Activated T-cell treated with anti-CD3 and anti-CD28 coated beads for 24 hours (primary cell): ENCODE measurements at regions not wholly inside any gene's neighbourhood (a gene's known extent, or its start where the extent isn't known, plus 50 kb on each side); places are given as distances from the start of the nearest gene placed in this dataset.

Source experiments
- DNase-seq: peaks from one replicate; pipeline ENCODE4 v3.0.0-alpha.2; 2020; ENCODE audit warnings: low read depth

DNA sequence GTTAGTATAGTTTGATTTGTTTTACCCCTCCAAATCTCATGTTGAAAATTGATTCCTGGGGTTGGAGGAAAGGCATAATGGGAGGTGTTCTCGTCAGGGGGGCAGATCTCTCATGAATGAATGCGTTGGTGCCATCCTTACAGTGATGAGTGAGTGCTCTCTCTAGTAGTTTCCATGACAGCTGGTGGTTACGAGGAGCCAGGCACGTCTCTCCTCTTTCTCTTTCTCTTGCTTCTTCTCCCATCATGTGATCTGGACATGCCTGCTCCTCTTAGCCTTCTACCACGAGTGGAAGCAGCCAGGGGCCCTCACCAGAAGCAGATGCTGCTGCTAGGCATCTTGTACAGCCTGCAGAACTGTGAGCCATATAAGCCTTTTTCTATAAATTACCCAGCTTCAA lies 454.1 kb downstream of the EFNA5 start:
- no peak for DNase-seq

DNA sequence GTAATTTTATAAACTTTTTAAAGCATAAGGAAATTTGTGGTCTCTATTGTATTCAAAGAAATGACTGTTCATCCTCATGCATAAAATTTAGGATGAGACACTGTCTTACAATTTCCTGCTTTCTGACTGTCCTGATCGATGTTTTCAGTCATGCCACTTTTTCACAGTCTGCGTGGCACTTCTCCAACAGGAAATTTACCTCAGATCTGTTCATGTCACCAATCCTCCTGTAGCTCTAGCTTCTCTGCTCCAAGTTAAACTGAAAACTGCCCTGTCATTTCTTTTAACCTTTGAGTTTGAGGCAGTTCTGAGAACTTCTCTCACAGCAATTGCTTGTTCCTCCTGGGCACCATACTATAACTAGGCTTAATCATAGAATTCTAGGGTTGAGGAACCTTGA lies 455.1 kb downstream of the EFNA5 start:
- no peak for DNase-seq

DNA sequence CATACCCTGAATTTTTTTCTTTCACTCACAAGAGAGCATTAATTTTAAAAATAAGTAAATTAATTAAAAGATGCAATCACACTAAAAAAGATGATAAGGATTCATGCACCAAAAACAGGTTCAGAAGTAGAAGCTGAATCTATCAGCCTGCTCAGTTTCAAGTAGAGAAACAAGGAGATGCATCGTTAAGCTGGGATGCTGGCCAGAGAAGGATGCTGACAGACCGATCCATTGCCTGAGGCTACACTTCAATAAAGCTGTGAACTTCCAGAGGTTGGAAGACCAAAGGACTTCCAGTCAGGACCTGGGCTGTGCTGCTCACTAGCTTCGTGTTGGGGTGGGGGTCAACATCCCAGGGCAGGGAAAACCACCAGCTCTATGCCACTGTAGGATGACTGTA lies 457.7 kb downstream of the EFNA5 start:
- no peak for DNase-seq

DNA sequence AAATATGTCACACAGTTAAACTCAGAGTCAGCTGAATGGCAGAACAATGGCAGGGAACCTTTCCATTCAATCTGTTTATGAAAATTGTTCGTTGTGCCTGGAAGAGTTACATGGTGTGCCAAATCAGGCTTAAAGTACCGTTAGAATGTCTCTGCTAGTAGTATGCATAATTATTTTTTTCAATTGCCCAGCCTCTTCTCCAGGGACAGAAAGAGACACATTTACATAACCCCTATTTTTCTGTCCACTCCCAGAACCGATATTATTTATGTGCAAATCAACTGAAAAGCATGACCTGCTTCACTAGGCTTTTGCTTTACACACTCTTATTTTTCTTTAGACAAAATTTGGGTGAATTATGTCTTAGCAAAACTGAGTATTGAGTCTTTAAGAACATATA lies 459.1 kb downstream of the EFNA5 start:
- DNase-seq: no peak

DNA sequence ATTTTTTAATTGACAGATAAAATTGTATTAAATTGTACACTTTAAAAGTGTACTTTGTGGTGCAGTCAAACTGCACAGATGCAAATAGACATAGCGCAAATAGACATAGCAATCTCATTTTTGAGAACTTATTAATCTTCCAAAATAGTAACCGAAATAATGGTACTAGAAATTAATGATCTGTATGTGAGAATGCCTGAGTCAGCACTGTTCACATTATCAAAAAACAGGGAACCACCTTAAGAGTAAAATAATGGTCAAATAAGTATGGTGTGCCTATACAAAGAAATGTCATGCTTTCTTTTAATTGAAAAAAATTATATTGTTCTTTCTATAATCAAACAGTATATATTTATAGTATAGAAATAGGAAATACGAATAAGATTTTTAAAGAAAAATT lies 461.9 kb downstream of the EFNA5 start:
- DNase-seq: no peak

DNA sequence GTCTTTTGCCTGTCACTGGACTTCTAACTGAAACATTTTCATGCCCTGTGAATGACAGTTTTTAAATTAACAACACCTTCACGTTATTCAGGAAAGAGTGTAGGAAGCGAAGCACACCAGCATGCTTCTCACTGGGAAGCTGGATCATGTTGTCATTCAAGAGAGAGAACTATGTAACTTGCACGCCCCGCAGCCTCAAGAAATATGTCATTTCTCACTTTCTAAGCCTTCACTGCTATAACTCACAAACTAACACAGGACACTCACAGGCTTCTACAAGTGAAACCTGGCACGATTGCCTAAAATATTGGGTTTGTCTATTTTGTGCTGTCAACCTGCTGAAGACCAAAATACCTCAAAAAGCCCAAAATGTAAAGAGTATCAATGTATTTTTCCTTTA lies 466.3 kb downstream of the EFNA5 start:
- no peak for DNase-seq

DNA sequence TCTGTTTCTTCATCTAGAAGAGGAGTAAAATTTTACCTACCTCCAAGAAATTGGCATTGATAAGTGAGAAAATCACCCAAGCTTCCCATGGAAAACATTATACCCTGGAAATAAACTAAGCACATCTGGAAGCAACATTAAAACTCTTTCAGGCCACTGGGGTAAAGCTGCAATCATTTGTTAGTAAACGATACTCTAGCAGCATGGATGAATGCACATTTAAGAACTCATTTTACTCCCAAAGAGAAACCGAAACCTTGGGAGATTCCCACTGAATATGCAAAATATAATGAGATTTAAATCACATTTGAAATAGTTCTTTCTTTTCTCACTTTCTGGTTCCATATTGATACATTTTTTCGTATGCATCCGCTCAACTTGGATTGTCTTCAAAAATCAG lies 467.5 kb downstream of the EFNA5 start:
- DNase-seq: no peak

DNA sequence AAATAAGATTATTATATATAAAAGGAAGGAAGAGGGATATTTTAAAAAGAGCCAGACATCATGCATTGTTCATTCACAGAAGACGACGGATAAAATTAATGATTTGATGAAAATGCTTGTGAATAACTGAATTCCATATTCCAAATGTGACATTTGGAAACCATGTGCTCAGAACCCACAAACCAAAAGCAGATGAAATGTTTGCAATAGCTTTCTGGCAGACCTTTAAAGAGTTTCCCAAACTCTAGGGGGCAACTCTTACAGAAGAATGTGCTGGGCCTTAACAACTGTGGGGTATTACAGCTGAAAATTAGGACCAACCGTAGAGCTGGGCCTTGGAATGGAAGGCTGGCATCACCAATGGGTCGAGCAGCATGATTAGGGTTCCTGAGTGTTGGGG lies 471.0 kb downstream of the EFNA5 start:
- no peak for DNase-seq

DNA sequence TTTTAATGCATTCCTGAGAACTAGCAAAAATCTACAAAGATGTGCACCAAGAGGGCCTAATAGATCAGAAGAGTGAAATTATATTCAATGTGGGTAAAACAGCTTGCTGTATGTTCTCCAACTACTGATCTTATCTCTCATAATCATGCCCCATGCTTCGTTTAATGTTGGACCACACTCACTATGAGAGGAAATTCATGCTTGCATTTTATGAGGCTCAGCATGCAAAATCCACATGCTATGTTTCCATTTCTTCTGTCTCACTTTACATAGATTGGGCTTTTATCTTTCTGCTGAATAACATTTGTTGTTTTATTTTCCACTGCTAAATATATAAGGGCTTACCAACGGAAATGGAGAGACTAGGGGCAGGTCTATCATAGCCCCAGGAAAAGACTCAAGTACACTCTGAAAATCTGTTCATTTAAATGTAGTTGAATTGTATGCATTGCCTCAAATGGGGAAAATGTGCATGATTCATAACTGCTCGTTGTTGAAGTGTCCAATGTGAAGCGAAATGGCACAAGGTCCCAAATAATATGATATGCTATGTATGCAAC lies 474.2 kb downstream of the EFNA5 start:
- no peak for DNase-seq

DNA sequence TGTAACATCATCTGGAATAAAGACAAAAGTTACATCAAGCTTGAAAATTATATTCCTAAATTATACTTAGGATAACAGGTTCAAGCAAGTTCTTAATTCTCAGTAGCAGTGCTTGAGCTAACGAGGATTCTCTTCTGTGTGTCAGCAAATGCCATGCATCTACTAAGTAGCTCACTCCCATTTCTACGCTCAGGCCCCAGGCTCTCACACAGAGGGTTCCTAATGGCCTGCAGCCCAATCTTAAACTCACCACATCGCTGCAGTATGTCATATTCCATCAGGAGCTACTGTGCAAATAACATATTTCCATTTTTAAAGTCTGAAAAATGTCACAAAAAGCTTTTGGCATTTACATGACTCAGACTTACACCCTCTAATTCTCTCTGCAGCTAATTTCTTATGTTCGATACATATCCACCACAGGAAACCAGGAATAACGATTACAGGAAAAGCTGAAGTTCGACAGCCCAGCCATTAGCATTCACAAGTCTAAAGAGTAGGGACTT lies 474.8 kb downstream of the EFNA5 start:
- DNase-seq: no peak

DNA sequence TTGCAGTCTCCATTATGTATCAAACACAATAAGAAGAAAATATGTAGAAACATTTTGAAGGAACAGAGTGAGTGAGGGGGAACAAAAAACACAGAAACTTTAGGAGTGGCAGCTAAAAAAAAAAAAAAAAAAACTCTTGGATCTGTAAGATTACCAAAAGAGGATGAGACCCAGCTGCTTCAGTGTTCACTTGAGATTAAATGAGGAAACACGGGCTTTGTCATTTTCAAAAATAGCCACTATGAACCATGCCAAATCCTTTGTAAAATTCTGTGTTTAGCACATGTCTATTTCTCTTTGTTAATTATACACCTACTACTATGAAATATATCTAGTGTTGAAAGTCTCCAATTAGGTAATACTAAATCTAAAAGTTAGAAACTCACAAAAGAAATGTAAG lies 485.9 kb downstream of the EFNA5 start:
- no peak for DNase-seq

DNA sequence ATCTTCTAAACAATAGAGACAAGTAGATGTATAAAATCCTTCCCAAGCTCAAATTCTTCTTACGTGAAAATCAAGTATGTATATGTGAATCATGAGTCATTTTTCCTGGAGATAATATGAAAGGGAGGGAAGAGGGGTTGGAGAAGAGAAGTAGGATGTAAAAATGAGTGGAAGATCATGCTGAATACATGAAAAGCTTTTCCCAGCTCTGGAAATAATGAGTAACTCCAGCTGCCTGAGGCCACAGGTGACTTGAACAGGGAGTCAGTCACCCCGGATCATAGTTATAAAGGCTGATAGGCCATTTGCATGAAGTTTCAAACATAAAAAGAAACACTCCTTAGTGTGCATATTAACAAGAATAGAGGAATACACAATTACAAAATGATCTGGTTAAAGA lies 486.7 kb downstream of the EFNA5 start:
- DNase-seq: no peak

DNA sequence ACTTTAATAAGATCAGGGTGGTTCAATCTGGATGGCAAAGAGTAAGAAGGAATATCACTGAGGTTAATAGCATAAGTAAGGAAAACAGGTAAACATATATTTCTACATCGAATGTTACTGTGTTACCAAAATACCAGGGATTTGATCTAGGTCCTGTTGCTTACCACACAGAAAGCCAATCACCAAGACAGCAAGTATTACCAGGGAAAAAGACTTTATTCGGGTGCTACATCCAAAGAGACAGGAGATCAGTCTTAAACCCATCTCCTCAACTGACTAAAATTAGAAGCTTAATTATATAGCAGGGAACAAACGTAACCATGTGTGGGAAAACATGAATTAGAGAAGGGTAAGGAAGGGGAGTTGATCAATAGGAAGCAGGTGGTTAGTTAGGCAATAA lies 500.1 kb downstream of the EFNA5 start:
- no peak for DNase-seq

DNA sequence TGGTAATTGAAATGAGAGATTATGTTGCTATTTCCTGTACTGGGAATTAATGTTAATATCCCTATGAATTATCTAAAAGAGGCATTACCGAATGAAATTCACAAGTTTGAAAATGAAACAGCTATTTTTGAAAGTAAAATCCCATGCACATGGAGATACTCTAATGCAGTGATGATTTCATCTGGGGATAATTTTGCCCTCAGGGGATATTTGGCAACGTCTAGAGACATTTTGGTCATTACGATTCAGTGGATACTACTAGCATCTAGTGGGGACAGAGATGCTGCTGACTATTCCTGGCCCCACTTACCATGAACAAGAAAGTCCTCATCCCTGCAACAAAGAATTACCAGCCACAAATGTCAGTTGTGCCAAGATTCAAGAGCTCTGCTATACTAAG lies 500.9 kb downstream of the EFNA5 start:
- no peak for DNase-seq

DNA sequence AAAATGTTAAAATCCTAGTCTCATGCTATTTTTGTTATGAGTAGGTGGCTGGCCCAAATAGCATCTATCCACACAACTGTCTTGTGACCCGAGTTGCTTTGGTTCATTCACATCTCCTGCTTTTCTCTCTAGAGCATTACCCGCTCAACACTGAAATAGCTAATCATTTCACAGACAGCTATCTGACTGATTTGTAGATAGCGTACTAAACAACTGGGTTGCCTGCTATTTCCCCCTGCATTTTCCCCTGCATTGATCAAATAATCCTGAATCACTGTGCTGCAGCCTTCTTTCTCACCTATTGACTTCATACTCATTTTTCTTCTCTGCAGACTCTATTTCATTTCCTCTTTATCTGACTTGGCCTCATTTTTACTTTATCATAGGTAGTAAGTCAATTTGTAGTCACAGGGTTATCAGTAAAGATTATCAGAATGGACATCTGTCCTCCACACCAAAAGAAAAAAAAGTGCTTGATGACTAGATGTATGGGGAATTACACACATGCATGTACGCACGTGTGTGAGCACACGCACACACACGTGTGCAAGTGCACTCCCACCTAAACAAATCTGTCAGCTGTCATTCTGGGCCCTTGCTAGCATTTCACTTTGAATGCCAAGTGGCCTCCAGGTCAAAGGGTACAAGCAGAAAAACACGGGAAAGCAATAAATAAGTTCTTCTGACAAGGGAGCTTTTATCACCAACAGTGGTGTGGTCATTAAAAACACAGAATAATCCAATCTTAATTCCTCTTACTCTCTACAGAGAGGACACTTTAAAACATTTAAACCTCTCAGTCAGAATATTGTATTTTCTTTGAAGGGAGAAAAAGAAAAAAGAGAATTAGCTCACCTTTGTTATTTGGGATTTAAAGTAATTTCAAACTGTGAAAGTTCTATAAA lies 501.6 kb downstream of the EFNA5 start:
- no peak for DNase-seq

DNA sequence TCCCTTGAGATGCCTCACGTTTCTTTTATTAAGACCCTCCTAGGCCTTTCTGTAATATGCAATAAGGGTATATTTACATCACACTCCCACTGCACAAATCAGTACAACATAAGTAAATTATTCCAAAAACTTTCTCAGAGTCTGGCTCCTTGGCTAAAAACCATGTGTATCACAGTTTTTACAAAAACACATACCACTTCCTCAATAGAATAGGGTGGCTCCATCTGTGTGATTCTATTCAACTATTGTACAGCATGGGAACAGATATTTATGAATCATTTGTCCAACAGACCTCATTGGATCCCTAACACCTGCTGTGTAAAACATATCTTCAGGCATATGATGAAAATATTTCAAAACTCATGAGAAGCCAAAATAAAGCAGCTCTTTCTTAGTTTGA lies 502.7 kb downstream of the EFNA5 start:
- no peak for DNase-seq

DNA sequence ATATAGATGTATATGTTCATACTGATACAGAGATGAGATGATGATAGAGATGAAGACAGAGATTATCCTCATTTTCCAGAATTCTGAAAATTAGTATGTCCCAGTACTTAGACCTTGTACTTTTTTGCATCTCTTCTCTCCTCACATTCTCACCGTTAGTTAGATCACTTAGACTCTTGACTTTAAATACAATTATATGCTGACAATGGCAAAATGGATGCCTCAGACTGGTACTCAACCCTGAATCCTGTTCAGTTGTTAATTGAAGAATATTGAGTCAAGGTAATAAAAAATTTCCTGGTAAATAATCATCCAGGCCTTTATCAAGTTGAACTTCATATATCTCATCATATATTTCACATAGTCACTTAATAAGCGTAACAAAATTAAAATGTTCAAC lies 505.4 kb downstream of the EFNA5 start:
- DNase-seq: no peak

DNA sequence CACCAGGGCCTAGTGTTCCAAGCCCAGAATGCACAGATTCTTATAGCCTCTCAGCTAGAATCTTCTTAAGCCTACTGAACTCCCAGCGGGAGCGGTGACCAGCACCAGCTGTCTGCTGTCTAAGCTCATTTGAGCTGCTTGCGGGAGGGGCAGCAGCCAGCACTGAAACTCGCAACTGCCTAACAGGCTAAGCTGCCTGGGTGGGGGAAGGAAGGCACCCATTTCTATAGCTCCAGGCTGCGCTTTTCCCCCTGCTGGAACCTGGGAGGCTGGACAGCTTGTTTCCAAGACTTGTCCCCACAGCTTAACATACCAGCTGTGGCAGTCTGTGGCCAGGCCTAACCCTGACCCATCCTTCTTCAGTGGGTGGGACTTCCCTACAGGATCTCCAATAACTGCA lies 512.9 kb downstream of the EFNA5 start:
- no peak for DNase-seq

DNA sequence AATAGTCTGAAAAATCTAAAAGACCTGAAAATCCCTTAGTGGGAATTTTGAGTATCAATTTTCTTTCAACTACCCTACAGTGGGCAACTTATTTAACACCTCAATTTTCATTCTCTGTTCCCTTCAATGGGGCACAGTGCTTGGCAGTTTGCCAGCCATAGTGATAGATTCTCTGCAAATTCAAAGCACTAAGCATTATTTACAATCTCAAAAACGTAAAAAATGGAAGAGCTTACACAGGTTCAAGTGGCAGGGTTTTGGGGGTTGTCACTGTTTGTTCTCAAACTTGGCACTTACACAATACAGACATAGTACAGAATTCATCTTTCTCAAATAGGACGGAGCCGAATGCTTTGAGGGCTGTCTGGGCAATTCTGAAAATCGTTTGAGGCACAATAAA lies 515.0 kb downstream of the EFNA5 start:
- no peak for DNase-seq

DNA sequence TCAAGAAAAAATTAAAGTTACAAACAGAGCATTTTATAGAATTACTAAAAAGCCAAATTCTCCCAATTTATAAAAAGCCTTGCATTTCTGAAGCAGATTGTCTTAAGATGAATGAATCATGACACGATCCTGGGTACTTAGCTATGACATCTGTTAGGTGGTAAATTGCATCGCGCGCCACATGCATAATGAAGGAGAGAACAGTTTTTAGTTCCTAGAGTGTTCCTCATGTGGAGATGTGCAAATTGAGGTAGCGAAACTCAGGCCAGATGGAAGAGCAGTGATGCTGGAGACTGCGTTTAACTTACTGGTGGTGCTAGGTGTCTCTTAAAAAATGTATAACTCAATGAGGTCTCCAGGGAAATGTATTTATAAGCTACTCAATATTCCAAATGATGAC lies 516.1 kb downstream of the EFNA5 start:
- DNase-seq: no peak

DNA sequence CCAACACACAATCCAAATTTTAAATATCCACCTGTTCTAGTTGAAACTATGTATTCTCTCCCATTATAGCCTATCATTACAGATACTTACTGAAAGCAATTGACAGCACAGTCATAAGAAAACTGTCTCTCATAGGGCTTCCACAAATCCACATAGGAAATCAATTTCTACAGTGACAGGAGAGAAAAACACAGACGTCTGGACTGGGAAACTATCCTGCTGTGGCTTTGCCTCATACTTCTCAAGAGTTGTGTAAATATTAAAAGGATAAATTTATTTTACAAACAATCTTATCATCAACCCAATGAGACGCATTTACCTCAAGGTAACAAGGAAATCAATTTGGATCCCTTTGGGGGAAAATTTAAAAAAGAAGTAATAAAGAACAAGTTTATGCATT lies 517.5 kb downstream of the EFNA5 start:
- DNase-seq: no peak

DNA sequence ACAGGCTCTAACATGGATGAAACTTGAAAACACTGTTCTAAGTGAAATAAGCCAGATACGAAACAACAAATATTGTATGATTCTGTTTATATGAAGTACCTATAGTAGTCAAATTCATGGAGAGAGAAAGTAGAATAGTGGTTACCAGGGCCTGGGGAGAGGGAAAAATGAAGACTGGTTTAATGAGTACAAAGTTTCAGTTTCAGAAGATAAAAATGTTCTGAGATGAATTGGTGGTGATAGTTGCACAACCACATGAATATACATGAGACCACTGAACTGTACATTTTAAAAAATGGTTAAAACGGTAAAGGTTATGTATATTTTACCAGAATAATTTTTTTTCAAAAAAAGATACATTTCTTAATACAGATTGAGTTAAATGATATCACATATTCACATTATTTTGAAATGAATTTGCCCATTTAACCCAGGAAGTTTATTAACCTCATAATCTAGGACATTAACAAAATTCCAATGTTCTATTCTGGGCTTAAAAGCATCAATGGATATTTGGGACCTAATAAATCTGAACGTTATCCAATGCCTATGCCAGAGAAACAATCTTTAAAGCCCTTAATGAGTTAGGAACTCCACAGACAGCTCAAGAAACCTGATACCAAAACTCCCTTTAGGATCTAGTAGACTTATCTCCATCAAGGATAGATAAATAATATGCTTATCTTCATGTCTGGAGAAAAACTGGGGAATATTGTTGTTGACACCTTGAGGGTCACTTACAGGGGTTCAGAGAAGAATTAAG lies 521.3 kb downstream of the EFNA5 start:
- DNase-seq: no peak

DNA sequence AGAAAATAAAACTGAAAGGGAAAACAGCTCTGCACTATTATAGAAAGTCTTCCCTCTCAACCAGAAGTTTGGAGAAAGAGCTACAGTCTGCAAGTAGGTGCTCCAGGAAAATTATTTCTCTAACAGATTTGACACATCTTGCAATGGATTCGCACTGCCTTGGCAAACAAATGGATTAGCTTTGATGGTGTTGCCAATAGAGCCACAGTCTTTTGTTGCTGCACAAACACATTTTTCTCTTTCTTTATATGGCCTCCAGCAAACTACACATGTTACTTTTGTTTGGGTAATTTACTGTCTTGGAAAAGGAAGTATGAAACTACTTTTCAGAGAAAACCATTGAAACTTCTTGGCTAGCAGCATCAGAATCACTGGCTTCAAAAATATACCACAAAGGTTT lies 523.1 kb downstream of the EFNA5 start:
- DNase-seq: no peak
